ENCODE measurements at regions not wholly inside any gene's neighbourhood (a gene's known extent, or its start where the extent isn't known, plus 50 kb on each side); places are given as distances from the start of the nearest gene placed in this dataset.

DNA sequence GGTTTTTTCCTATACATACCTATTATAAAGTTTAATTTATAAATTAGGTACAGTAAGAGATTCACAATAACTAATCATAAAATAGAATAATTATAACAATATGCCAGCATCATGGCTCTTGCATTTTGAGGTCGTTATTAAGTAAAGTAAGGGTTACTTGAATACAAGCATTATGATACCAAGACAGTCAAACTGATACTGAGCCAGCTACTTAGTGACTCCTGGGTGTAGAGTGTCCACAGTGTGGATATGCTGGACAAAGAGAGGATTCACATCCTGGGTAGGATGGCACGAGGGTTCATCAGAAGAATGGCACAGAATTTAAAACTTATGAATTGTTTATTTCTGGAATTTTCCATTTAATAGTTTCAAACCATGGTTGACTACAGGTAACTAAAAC, 157.2 kb upstream of the IL12A start:
- no peak for DNase-seq

DNA sequence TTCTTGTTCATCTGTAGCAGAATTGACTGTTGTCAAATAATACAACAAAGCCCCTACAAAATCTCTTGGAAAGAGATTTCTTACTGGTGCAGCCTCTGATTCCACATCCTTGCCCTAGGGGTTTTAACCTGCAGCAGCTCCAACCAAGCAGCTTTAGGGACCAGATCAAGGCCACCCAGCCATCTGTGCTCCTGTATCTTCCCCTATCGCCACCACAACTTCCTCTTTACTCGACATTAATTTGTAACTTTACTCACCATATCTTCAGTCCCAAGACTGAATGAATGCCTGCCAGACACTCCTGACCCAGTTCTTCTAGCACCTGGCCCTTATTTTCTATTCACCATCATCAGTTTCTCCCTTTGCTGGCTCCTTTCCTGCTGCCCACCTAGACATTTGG, 156.6 kb upstream of the IL12A start:
- DNase-seq: no peak

DNA sequence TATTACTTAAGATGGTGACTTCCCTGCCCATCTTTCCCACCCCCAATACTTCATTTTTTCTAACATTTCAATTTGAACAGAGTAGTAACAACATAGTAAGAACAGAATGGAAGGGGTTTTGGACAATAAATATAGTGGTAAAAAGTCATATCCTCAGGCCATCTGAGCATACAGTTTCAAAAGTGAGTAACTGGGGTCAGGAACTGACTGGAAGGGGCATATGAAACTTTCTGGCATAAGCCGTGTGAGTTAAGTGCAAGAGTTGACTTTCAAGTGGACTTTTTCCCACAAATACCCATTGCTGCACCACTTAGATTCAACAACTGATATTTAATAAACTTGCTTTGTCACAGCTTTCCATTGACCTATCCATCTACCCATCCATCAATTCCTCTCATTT, 153.5 kb upstream of the IL12A start:
- DNase-seq: no peak

DNA sequence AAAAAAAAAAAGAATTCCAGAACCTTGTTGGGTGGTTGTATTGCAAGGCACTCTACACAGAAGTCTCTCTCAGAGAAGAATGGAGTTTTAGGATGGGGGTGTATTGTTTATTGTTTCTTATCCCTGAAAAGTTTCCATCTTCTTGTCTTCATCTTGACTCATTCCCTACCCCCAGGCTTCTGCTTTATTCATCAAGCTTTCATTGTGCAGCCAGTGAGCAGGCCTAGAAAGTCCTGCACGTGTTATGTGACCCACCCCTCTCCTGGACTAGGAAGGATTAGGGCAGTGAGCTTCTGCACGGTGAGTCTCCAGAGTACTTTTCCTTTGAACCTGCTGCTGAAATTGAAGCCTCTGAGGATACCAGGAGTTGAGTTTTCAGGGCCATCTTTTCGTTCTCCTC, 150.9 kb upstream of the IL12A start:
- no peak for DNase-seq

DNA sequence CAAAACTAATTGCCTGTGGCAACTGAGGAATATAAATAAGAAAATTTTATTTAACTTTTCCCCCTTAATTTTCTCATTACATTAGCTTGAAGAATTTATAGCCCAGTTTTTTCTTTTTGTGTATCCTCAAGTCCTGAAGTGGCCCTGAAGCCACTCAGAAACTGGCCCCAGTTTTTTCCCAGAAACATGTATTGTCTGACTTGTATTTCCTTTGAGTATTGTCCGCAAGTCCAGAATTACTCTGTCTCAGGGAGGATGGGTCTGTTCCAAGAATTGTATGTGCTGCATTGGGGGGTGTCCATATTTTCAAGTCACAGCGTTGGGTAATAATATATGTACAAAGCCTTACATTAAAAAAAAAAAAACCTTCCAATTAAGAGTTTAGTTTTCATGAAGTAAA, 149.7 kb upstream of the IL12A start:
- DNase-seq: no peak

DNA sequence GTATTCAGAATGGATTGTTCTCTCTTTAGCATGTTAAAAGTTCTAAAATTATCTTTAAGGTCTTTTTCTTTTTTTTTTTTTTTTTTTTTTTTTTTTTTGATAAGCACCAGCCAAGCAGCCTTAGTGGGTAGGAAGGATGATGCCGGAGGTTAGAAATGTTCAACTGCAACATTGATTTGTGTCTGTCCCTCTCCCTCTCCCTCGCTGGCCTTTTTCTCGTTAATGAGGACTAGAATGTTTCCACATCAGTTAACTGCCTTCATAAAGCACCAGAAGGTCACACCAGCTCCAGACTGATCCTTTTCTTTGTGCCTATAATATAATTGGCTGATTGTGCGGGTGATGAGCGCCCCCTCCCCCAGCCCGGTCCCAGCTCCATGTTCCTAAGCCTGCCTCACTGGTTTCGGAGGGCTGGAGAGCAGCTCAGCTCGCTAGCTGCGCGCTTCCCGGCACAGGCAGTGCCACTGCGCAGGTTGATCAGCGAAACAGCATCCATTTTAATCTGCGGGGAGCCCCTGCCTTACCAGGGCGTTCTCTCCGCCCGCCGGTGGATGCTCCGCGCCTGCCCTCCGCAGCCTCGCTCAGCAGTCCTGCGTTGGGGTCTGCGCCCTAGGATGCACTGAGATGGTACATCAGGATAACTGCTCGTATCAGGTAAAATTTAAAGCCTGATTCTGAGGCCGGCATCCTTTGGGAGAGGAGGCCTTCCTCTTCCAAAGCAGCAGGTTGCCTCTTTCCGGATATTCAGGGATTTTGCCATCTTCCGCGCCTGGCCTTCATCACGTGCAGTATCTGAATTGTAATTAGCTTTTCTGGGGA, 148.9 kb upstream of the IL12A start, which contains the start of gene SCHIP1:
Gene SCHIP1, plus strand, starts transcription at position 301 of the 819 bp plus-strand sequence.
- DNase-seq: peak in 1 of 2 donors; percentile 2

DNA sequence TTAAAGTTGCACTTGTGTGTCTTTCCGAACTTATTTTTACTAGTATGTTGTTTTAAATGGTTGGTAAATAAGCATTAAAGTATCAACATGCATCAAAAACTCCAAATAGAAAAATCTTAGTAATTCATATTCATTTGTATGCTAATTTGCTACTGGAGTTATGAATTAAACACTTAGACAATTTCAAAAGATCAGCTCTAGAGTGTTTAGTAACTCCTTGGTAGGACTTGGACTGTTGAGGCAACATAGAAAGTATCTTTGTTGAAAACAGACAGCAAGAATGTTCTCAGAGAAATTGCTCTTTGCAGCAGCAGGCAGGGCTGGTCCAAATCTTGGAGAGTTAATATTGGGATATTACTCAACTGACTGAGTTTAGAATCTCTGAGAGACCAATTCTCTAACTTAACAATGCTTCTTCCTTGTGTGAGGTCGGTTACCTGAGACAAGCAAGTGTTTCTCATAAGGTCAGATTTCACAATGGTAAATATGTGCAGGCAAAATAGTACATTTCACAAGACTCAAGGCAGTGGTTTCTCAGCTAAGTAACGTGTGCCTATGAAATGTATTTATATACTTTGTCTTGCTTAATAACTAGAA, 147.8 kb upstream of the IL12A start:
- DNase-seq: no peak

DNA sequence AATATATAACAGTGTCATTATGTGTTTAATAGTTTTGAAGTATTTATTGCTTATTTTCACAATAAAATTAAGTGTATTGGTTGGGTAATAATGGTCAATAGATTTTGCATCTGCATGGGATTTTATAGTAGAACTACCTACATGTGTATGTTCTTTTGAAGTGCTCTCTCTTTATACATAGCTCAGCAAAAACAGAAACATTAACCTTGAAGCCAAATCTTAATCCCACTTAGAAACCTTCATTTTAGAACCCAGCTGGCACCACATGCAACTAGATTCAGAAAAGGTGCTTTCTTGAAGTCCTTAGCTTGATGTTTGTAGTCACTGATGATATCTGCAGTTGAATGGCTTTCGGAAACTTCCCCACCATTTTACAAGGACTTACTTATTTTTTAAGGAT, 146.9 kb upstream of the IL12A start:
- DNase-seq: no peak

DNA sequence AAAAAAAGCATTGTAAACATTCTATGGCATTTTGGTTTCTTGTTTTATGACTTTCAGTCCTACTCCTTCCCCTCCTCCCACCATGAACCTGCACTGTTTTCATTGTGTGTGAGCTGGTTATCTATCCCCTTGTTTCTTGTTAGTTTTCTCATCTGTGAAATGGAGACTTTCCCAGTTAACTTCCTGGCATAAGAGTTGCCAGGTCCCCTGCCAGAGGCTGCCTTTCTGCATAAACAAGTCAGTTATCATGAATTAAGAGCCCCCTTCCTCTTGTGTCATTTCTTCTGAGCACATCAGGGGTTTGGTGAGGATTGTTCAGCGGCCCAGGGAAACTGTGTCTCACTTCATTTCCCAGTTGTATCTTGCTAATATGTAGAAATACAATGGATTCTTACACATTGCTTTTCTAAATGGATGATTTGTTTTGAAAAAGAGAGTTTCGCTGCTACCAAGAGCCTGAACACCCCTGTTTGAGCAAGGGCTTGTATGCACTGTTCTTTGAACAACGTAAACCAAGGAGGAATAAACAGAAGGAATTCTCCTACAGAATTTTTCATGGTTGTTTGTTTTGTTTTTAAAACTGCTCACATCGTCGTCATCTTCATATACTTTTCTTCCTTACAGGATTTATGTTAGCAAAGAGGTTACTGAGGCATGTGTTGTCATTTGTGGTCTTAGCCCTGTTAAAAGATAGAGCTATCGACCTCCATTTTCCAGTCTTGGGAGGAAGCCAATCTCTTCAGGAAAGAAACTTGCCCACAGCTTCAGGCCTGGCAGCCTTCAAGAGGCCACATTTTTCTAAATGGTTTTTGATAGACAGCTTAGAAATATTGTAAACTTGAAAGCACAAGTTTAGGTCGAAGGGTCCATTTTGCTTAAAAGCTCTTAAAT, 144.6 kb upstream of the IL12A start:
- no peak for DNase-seq

DNA sequence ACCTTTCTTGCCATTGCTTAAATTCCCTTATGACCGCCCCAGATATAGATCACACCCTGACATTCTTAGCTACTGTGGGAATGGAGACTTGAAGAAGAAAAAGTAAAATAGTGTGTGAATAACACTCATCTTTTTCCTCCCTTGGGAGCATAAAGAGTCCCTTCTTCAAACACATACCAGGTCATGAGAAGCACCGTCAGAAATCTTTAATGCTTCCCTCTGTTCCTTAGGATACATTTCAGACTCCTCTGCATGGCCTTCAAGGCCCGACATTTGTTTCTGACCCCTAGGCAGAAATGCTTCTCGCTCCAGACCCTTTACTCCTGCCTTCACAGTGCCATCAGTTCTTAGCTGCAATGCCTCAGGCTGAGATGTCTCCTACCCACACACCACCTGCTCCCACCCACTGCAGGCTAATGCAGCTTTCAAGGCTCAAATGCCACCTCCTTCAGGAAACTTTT, 143.8 kb upstream of the IL12A start:
- no peak for DNase-seq

DNA sequence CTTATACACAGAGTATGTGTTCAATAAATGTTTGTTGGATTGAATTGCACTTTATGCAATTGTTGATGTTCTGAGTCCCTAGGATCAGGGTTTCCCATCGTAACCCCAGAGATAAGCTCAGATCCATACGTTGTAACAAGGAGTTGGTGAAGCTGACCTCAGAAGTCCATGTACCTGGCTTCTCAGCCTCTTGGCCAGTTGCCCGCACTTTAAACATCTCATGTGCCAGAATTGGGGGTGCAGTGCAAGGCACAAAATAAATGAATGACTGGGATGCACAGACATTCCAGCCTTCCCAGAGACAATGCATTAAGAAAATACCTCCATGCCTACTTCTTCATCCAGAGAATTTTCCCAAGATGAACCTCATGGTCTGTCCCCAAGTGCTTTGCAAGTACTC, 142.9 kb upstream of the IL12A start:
- no peak for DNase-seq

DNA sequence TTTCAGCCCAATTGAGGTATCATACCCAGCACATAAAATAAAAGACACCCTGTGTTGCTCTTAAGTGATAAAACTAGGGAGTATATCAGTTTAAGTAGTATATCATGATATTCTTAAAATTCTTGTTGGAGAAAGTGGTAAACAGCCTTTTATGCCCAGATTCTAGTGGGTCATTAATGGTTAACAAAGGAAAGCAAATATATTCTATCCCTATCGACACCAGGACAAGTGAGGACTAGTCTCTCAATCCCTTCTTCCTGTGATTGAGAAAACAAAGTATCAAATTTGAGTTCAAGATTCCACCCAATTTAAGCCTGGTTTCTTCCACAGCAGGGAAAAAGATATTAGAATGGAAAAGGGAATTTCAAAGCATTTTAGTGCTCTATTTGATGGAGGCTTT, 142.4 kb upstream of the IL12A start:
- no peak for DNase-seq

DNA sequence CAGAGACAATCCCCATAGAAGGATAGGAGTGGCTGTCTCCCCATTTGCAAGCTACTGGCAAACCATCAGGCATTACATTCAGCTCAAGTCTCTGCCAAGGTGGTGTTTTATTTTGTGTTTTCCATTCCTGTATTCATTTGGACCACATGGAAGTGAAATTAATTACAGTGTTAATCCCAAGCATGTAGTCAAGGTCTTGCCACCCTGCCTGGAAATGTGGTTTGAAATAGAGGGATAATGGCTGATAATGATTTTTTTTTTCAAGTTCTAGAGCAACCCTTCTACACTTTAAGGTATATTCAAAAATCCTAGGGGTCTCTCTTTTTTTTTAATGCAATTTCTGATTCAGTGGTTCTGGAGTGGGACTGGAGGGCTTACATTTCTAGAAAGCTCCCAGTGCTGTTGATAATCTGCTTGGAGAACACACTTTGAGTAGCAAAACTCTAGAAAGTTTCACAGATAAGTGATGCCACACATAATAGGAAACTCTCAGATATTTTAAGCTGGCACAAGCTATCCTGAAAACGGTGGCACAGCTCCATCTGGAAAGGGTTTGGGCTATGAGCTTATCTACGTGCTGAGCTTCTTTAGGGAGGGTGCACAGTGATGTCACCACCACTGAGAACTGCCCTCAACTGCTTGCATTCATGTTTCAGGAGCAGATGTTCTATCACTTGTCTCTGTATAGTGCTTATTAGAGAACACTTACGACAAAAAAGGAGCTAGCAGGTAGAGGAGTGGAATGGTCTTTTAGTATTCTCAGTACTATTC, 140.1 kb upstream of the IL12A start:
- DNase-seq: no peak

DNA sequence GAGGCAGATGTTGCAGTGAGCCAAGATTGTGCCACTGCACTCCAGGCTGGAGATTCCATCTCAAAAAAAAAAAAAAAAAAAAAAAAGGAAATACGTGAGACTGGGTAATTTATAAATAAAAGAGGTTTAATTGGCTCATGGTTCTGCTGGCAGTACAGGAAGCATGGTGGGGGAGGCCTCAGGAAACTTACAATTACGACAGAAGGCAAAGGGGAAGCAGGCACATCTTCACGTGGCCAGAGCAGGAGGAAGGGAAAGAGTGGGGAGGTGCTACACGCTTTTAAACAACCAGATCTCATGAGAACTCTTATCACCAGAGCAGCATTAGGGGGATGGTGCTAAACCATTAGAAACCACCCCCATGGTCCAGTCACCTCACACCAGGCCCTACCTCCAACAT, 138.2 kb upstream of the IL12A start:
- no peak for DNase-seq

DNA sequence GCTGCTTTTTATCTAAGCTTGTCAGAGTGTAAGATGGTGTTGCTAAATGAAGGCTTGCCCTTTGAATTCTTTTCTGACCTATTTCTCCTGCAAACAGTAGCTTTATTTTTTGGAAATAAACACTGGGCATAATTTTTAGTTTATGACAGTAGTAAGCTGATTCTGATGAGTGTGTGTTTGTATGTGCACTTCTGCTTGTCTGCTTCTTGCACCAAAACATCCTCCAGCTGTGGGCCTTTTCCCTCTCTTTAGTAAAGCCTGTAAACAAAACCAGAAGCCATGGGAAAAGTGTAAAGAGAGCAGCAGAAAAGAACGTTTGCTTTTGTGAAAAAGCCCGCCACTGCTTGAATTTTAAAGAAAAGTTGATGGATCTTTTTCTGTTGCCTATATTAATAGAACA, 136.4 kb upstream of the IL12A start:
- no peak for DNase-seq

DNA sequence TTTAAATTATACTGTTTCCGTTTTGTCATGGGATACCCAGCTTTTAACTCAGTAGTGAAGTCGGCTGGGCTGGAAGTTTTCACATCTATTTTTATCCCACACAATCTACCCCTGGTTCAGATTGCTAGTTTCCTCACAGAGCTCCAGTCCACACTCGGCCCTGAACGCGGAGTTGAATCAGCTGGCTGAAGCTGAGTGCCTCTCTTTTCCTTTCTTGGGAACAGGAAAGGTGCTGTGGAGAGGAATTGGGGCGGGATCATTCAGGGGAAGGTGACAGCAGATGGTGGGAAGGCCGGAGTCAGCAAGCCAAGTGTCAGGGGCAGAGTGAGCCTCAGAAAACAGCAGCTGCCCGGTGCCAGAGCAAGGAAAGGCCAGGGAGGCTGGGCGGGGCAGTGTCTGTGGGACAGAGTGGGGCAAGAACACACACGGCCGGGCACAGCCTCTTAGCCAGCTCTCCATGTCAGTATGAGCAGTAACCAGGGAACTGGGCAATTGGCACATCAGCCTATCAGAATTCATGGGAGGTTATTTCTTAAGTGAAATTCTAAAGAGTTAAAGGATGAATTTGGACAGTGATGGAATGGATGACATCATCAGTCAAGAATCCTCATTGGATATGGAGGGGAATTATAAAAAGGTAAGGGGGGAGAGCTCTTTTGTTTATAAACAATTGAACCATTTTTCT, 135.7 kb upstream of the IL12A start:
- no peak for DNase-seq

DNA sequence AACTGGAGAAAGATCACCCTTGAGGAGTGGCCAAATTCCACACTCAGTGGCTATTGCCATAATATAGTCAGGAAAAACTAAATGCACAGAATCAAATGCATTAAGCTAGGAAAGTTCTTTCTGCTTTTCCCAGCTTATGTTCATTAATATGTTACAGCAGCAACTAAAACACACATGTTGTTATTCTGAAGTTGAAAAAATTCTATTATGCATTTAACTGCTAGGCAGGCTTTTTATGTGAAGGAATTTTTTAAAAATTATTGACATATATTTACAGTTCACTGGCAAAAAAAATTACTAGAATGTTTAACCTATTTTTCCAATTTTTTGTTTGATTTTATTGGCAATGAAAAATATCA, 135.2 kb upstream of the IL12A start:
- DNase-seq: no peak

DNA sequence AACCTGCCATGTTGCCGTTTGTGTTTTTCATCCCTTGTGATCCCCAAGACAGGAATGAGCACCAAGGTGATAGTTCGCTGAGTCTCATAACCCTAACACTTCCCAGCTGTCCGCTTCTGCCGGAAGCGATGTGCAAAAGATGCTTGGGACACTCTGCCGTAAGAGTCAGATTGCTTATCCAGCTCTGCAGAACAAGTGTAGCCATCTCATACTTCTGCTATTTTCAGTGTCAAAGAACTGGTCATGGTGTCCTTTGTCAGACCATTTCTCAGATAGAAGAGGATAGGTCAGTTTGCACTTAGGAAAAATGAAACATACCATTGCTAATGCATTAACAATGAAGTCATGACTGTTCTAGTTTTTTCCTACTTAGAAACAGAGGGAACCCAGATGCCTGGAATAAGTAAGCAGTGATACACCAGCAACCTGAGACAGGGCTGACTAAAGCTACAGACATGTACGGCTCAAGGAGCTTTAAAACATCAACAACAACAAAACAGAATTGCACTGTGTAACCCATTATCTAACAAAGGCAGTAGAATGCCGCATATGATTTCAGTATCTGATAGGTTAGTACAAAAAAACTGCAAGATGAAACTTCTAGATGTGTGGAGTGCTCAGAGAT, 134.0 kb upstream of the IL12A start:
- DNase-seq: no peak

DNA sequence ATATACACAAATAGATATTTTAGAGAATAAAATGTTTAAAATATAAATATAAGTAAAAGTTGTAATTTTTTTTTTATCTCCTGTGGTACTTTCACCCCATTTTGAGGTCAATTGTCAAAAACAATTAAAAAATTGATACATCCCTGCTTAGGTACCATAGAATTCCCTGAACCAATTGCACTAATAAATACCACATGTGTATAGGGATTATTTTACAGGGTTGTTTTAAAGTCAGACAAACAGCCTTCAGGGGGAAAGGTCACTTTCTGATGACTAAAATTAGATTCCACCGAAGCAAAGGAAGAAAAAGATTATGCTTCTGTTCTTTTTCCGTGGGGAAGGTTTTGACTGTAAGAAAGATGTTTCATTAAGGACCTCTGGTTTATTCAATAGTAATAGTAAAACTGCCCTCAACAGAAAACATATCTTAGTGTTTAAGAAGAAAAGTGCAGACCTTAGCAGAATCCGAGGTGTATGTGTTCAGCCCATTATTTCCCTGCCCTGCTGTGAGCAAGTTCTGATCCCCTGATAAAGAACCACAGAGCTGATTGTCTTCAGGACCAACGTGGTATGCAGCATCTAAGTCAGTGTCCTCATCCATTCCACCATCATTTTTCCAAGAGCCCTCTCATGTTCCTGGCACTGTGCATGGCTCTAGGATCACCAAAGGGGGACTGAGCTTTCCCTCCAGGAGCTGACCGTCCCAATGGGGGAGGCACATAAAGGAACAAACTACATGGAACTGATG, 132.9 kb upstream of the IL12A start:
- no peak for DNase-seq

DNA sequence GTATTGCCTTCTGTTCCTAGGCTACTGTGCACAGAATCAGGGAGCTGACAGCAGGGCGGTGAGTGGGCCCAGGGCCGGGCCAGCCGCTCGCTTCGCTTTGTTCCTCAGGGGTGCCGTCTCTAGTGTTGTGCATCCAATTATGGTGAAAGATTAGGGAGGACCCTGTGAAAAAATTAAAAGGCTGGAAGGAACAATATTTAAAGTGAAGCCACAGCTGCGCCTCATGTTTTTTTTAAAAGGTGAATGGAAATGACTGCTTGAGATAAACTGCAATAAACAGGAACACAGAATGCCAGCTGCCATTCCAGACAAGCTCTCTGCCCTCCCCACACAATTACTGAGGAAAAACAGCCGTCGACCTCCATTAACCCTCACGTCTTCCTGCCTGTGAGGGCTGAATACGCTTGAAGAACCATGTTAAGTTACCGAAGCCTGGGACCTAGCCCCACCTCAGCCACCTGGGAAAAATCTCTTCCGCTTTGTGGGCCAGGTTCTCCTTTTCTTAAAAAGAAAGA, 132.0 kb upstream of the IL12A start:
- no peak for DNase-seq

DNA sequence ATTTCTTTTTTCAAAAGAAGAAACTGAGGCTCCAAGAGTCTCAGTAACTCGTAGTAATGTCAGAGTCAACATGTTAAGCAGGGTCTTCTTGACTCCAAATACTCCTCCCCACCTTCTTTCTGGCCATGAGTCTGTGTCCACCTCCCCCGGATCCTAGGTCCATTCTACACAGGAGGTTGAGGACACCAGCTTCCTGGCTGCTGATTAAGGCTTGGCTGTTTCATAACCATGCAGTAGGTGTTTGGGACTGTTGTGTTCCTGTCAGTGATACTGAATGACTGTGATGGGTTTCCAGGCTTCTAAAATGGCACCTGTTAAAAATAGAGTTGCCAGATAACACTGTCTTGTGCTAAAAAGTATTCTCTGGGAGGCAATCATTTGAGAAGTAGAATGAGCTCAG, 130.8 kb upstream of the IL12A start:
- DNase-seq: no peak

All from stimulated activated CD4-positive, alpha-beta T cell treated with anti-CD3 and anti-CD28 coated beads, Interleukin-2, amount 100 ng/mL, for 24 hours (primary cell).